LNCaP clone FGC (cell line): ENCODE measurements at regions not wholly inside any gene's neighbourhood (a gene's known extent, or its start where the extent isn't known, plus 50 kb on each side); places are given as distances from the start of the nearest gene placed in this dataset.

Source experiments
- DNase-seq: peaks from one replicate; pipeline ENCODE4 v3.0.0-alpha.2; 2011; ENCODE audit warnings: low read depth
- H3K4me3 ChIP-seq: 2 replicates; pipeline ENCODE4 v1.5.1; 2011; ENCODE audit warnings: mild to moderate bottlenecking, low read depth, low read length, control low read depth
- TF ChIP-seq, protein P1 (sequence below): IDR thresholded peaks from 2 replicates; pipeline ENCODE4 v1.5.1; 2012; ENCODE audit warnings: mild to moderate bottlenecking; ENCODE audit not compliant: control insufficient read depth, insufficient read depth; ENCODE audit errors: extremely low read depth

DNA sequence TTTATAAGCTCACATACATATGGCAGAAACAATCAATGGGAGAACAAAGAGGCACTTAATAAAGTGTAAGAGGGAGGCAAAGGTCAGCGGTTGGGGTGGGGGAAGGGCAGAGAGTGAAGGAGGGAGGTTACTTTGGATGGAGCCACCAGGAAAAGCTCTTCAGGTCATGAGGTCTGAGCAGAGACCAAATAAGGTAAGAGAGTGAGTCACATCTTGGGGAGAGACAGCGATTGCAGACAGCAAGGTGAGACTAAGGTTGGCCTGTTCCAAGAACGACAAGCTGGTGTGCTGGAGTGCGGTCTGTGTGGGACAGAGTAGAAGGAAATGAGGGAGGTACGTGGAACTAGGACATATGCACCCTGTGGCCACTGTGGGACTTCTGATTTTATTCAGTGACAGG is 74.3 kb upstream of the TOMM7 start:
- TF ChIP-seq, protein P1, sequence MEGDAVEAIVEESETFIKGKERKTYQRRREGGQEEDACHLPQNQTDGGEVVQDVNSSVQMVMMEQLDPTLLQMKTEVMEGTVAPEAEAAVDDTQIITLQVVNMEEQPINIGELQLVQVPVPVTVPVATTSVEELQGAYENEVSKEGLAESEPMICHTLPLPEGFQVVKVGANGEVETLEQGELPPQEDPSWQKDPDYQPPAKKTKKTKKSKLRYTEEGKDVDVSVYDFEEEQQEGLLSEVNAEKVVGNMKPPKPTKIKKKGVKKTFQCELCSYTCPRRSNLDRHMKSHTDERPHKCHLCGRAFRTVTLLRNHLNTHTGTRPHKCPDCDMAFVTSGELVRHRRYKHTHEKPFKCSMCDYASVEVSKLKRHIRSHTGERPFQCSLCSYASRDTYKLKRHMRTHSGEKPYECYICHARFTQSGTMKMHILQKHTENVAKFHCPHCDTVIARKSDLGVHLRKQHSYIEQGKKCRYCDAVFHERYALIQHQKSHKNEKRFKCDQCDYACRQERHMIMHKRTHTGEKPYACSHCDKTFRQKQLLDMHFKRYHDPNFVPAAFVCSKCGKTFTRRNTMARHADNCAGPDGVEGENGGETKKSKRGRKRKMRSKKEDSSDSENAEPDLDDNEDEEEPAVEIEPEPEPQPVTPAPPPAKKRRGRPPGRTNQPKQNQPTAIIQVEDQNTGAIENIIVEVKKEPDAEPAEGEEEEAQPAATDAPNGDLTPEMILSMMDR: no peak
- no peak for DNase-seq

DNA sequence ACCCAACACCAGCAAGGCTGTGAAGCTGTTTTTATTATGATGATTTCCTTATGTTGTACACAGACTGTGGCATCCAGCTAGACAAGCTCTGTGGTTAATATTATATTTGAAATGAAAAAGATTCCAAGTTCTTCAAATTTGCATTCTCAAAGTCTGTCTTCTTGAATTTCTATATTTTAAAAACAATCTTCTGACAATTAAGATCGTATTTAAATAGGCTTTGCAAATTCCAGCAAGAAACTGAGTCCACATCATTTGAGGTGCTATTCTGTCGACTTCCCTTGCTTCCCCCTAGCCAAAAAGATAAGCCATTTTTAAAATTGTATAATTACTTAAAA is 73.1 kb upstream of the TOMM7 start:
- DNase-seq: no peak
- TF ChIP-seq, protein P1: no peak
- H3K4me3 ChIP-seq: no peak overlapping the region

More for the DNA sequence above, 74.3 kb upstream of the TOMM7 start:
- H3K4me3 ChIP-seq: no peak overlapping the region

DNA sequence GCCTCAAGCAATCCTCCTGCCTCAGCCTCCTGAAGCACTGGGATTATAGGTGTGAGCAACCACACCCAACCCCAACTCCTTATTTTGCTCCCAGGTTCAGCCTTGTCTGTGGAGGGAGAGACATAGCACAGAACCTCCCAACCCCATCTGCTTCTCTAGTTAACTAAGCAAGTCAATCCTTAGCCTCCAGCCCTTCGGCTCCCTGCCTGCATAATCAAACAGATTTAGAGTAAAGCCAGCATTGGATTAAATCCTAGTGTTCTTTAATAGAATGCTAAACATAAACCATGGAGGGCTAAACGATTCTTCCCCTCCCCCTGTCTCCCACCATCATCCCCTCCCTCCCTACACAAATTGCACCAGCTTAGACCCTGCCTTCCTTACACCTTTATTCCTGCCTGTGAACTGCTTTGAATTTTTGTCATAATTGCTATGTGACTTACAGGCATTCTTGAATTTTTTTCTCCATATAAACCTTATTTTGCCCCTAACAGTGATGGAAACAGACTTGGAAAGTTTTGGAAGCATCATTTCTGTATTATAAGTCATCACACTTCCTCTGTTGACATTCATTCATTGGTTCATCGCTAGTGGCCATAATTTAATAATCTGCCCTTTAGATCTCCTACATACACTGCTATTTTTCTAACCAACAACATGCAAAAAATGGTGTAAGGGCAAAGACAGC is 72.6 kb upstream of the TOMM7 start:
- TF ChIP-seq, protein P1: no peak
- DNase-seq: no peak
- H3K4me3 ChIP-seq: no peak overlapping the region

DNA sequence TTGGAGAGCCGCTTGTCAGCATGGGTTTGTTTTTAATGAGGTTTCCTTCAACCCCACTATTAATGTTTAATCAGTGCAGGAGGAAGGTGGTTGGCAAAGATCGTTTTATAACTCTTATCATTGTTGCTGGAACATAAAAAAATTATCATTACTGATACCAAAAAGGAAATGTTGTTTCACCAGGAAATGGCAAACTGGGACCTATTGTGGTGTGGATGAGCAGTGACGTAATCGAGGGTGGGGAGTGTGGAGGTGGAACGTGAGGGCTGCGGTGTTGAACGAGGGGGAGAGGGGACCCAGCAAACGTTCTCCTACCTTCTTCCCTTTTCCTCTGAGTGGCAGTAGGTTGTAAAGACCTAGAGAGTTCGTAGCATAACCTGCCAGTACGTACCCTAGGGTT is 71.9 kb upstream of the TOMM7 start:
- DNase-seq: no peak
- H3K4me3 ChIP-seq: no peak overlapping the region
- TF ChIP-seq, protein P1: no peak

DNA sequence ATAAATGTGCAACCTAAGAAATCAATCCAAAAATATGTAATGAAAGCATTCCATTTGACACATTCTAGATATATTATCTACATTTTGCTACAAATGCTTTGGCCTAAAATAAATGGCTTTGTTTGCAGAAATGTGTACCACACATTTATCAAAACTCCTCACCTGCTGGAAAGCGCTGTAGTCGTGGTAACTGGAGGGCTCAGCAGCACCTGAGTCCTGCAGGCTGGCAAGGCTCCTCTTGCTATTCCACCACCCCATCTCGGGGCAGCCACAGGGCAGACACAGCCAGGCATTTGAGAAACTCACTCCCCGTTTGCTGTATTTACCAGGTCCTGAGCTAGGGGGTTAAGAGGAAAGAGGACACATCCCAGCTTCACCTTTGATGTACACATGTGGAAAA is 68.1 kb upstream of the TOMM7 start:
- DNase-seq: no peak
- TF ChIP-seq, protein P1: no peak
- H3K4me3 ChIP-seq: no peak overlapping the region

DNA sequence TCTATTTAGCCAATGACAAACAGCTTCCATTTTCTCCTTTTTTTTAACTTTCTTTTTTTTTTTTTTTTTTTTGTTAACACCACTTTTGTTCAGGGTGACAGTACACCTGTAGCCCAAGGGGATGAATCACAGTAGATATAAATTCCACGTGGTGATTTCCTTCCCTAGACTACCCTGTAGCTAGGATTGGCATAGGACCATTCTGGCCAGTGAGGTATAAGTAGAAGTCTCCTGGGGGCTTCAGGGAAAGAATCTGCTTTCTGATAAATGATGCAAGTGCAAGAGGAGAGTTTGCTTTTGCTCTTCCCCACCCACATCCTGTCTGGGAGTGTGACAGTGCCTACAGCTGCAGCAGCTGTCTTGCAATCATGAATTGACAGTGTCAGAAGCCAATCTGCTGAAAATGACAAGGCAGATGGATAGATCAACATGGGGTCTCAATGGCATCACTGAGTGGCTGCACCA is 63.2 kb upstream of the TOMM7 start:
- TF ChIP-seq, protein P1: no peak
- DNase-seq: no peak
- no peak overlapping the region for H3K4me3 ChIP-seq
